ENCODE measurements at regions not wholly inside any gene's neighbourhood (a gene's known extent, or its start where the extent isn't known, plus 50 kb on each side); places are given as distances from the start of the nearest gene placed in this dataset.

- TF ChIP-seq KLF16 (tag by site-specific recombination; IDR thresholded peaks at IDR 0.05) (no peak), CTCF (tag by site-specific recombination; IDR thresholded peaks at IDR 0.05) (no peak), KLF7 (tag by site-specific recombination; IDR thresholded peaks at IDR 0.05; ENCODE audit: borderline replicate concordance) (no peak), BCL11A (tag by site-specific recombination; IDR thresholded peaks at IDR 0.05; ENCODE audit: low read depth) (no peak), ZNF2 (tag by site-specific recombination; IDR thresholded peaks at IDR 0.05) (no peak)
Measured at GRCh38 chr1:50300297-50300696, 122.9 kb downstream of the DMRTA2 start.
